Lung (tissue), 11 donors: ENCODE measurements at regions not wholly inside any gene's neighbourhood (a gene's known extent, or its start where the extent isn't known, plus 50 kb on each side); places are given as distances from the start of the nearest gene placed in this dataset.
A peak's percentile ranks its signal among the peaks of the same experiment; 100 is the strongest.
"Not testable (repeated sequence)": the region's sequence is repeated elsewhere in the genome, so short reads cannot be mapped to it uniquely, and the experiment has no call there.

Source experiments
- ATAC-seq: fragments of 200-7000 bp; cut with Tn5 transposase; one replicate; pipeline ENCODE4 v1.9.1; 2020; ENCODE audit warnings: moderate number of reproducible peaks; ENCODE audit not compliant: insufficient read depth, low FRiP score
- DNase-seq, 3 donors: peaks; one replicate each; pipeline ENCODE4 v3.0.0-alpha.2; 2013 to 2017
- H3K27ac ChIP-seq, 2 donors: one replicate each; pipeline ENCODE4 v1.5.1; 2013; ENCODE audit warnings: mild to moderate bottlenecking in 2 of 2, moderate library complexity in 2 of 2, control low read depth in 1 of 2, inconsistent platforms in 1 of 2, low read depth in 1 of 2, low read length in 1 of 2
- H3K27me3 ChIP-seq, 3 donors: one replicate each; pipeline ENCODE4 v1.5.1; 2013; ENCODE audit warnings: low read length in 2 of 3; ENCODE audit not compliant: control insufficient read depth in 3 of 3, insufficient read depth in 3 of 3
- H3K36me3 ChIP-seq, 4 donors: one replicate each; pipeline ENCODE4 v1.5.1; 2013; ENCODE audit warnings: low read length in 4 of 4, mild to moderate bottlenecking in 1 of 4, moderate library complexity in 1 of 4; ENCODE audit not compliant: control insufficient read depth in 4 of 4, insufficient read depth in 4 of 4
- H3K4me1 ChIP-seq, 5 donors: one replicate each; pipeline ENCODE4 v1.5.1; 2013; ENCODE audit warnings: low read length in 5 of 5, mild to moderate bottlenecking in 2 of 5, moderate library complexity in 1 of 5; ENCODE audit not compliant: control insufficient read depth in 5 of 5, insufficient read depth in 5 of 5
- H3K4me3 ChIP-seq: one replicate; pipeline ENCODE4 v1.5.1; 2013; ENCODE audit warnings: mild to moderate bottlenecking, control low read depth, moderate library complexity
- H3K9ac ChIP-seq, 2 donors: one replicate each; pipeline ENCODE4 v1.5.1; 2013; ENCODE audit warnings: low read length in 2 of 2, control low read depth in 1 of 2; ENCODE audit not compliant: insufficient read depth in 1 of 2
- H3K9me3 ChIP-seq, 4 donors: one replicate each; pipeline ENCODE4 v1.5.1; 2013; ENCODE audit warnings: low read length in 3 of 4, mild to moderate bottlenecking in 1 of 4, moderate library complexity in 1 of 4; ENCODE audit not compliant: control insufficient read depth in 4 of 4, insufficient read depth in 3 of 4
- WGBS, 2 donors: extraction: QIAGEN DNeasy Blood & Tissue Kit; methylation state at CpG; one replicate each; pipeline ENCODE4 v1.1.7; 2013; 5-methylcytosine and 5-hydroxymethylcytosine counted together
- TF ChIP-seq, protein P1 (sequence below): IDR thresholded peaks from 2 replicates; pipeline ENCODE4 v1.5.1; 2012; ENCODE audit warnings: mild to moderate bottlenecking; ENCODE audit errors: control extremely low read depth, extremely low read depth
- donor health status: control.
- donor health status: control.
- donor health status: Bipolar disorder and iron deficiency.
- donor health status: healthy.
- donor health status: DM: yes; HTN: yes; CAD: no.

GRCh38 chr17:45573924-45574770 lies 83.6 kb upstream of the PLEKHM1 start:
- TF ChIP-seq, protein P1, sequence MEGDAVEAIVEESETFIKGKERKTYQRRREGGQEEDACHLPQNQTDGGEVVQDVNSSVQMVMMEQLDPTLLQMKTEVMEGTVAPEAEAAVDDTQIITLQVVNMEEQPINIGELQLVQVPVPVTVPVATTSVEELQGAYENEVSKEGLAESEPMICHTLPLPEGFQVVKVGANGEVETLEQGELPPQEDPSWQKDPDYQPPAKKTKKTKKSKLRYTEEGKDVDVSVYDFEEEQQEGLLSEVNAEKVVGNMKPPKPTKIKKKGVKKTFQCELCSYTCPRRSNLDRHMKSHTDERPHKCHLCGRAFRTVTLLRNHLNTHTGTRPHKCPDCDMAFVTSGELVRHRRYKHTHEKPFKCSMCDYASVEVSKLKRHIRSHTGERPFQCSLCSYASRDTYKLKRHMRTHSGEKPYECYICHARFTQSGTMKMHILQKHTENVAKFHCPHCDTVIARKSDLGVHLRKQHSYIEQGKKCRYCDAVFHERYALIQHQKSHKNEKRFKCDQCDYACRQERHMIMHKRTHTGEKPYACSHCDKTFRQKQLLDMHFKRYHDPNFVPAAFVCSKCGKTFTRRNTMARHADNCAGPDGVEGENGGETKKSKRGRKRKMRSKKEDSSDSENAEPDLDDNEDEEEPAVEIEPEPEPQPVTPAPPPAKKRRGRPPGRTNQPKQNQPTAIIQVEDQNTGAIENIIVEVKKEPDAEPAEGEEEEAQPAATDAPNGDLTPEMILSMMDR = no peak
- peaks cover 0 to 2% (median 0%) of the 10 kb centered on the region in 4 donors for H3K36me3 ChIP-seq
- ATAC-seq = no peak
- no peaks in the 10 kb centered on the region for H3K27me3 ChIP-seq
- H3K9ac ChIP-seq = no peak overlapping the region
- 75 to 86% methylated on average over 5 of the region's 5 CpGs for WGBS, 2 donors
- DNase-seq = peak in 1 of 3 donors; percentile 18
- H3K9me3 ChIP-seq = no peaks in the 10 kb centered on the region
- H3K4me1 ChIP-seq = peaks cover 0 to 7% (median 2%) of the 10 kb centered on the region in 5 donors
- no peak overlapping the region for H3K4me3 ChIP-seq
- no peak overlapping the region for H3K27ac ChIP-seq

- TF ChIP-seq, protein P1 = no peak
- Histone ChIP-seq H3K9ac (no peak overlapping the region), H3K4me1 (peaks cover 0 to 8% (median 2%) of the 10 kb centered on the region in 5 donors), H3K27ac (no peak overlapping the region), H3K4me3 (no peak overlapping the region), H3K27me3 (no peaks in the 10 kb centered on the region), H3K9me3 (no peaks in the 10 kb centered on the region), H3K36me3 (peaks cover 0 to 2% (median 0%) of the 10 kb centered on the region in 4 donors)
- ATAC-seq (no peak), DNase-seq (no peak)
- 58 to 70% methylated on average over 1 of the region's 1 CpG for WGBS, 2 donors
These were observed 84.8 kb upstream of the PLEKHM1 start for GRCh38 chr17:45575126-45575885.

DNA sequence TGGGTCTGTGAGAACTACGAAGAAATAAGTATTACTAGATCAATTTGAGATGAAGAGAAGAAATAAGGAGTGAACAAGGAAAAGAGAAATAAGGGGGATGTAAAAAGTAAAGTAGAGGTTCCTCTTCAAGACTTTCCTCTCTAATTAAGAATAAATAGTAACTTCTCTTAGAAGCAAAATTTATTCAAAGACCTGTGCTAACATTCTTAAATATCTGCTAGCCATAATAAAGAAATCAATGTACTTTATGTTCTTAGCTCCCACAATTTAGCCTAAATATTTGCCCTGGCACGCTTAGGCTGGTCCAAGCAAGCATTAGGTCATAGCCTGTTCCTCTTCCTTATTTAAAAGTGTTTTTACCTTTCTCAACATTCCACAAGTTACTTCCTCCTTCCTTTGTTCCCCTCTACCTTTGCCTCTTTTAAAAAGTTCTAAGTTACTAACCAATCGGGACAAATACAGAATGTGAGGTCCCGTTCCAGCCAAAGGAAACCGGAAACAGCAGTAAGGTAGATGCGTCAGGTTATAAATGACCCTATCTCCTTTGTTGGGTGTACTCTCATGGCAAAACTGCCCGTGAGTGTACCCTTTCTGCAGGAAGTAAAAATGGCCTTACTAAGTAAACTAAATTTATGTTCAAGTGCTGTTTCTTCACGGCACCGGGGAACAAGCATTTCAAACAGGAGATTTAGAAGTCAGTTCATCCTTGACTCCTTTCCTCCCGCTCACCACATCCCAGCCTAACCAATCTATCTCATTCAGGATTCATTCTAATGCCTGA lies 86.2 kb upstream of the PLEKHM1 start:
- H3K9ac ChIP-seq, H3K9me3 ChIP-seq, H3K27ac ChIP-seq, H3K4me1 ChIP-seq, DNase-seq, H3K36me3 ChIP-seq, ATAC-seq, H3K4me3 ChIP-seq, H3K27me3 ChIP-seq: not testable (repeated sequence)
- 48 to 63% methylated on average over 10 of the region's 10 CpGs for WGBS, 2 donors
